Mucosa of descending colon (tissue), 3 donors: ENCODE measurements at regions not wholly inside any gene's neighbourhood (a gene's known extent, or its start where the extent isn't known, plus 50 kb on each side); places are given as distances from the start of the nearest gene placed in this dataset.
"Not testable (repeated sequence)": the region's sequence is repeated elsewhere in the genome, so short reads cannot be mapped to it uniquely, and the experiment has no call there.

Experiments used
- ATAC-seq: fragments of 200-7000 bp; cut with Tn5 transposase; one replicate; pipeline ENCODE4 v1.9.1; 2020; ENCODE audit warnings: mild to moderate bottlenecking, moderate library complexity
- DNase-seq, 3 donors: peaks; one replicate each; pipeline ENCODE4 v3.0.0-alpha.2; 2020
- H3K36me3 ChIP-seq: fragments of 200-600 bp; one replicate; pipeline ENCODE4 v1.8.0; 2021; ENCODE audit warnings: low read depth, mild to moderate bottlenecking
- H3K4me1 ChIP-seq: fragments of 200-600 bp; one replicate; pipeline ENCODE4 v1.8.0; 2021; ENCODE audit warnings: low read depth, mild to moderate bottlenecking
- H3K4me3 ChIP-seq: fragments of 200-600 bp; one replicate; pipeline ENCODE4 v1.8.0; 2021; ENCODE audit warnings: mild to moderate bottlenecking
- H3K9me3 ChIP-seq: fragments of 200-600 bp; one replicate; pipeline ENCODE4 v1.8.0; 2021; ENCODE audit warnings: mild to moderate bottlenecking
- intact Hi-C, 2 donors: fragments of 100-400 bp; cut with DNase I in 1 of 2; cut with micrococcal nuclease in 1 of 2; formaldehyde crosslinking; loops; one replicate each; pipeline versions ENCODE4 v1.11.0 to v1.11.1; 2022; cut with DNase I, micrococcal nuclease
- TF ChIP-seq, protein P1 (sequence below): fragments of 200-600 bp; IDR thresholded peaks from one replicate; pipeline ENCODE4 v1.8.0; 2022; ENCODE audit warnings: antibody characterized with exemption, mild to moderate bottlenecking
- donor health status: DM: no; HTN: no; CAD: no; lungs with moderate emphysema.
- donor health status: DM: no; HTN: no; CAD: no.
- donor health status: DM: no; HTN: yes; CAD: no.

DNA sequence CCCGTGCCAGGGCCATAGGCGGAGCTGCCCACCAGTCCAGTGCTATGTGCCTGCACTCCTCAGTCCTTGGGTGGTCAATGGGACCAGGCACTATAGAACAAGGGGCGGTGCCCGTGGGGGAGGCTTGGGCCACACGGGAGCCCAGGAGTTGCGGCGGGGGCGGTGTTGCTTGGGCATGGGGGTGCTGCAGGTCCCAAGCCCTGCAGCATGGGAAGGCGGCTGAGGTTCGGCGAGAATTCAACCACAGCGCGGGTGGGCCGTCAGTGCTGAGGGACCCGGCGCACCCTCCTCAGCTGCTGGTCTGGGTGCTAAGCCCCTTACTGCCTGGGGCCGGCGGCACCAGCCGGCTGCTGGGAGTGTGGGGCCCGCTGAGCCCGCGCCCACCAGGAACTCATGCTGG is 242.2 kb upstream of the SGCG start:
- DNase-seq (no peak), ATAC-seq (no peak)
- TF ChIP-seq, protein P1, sequence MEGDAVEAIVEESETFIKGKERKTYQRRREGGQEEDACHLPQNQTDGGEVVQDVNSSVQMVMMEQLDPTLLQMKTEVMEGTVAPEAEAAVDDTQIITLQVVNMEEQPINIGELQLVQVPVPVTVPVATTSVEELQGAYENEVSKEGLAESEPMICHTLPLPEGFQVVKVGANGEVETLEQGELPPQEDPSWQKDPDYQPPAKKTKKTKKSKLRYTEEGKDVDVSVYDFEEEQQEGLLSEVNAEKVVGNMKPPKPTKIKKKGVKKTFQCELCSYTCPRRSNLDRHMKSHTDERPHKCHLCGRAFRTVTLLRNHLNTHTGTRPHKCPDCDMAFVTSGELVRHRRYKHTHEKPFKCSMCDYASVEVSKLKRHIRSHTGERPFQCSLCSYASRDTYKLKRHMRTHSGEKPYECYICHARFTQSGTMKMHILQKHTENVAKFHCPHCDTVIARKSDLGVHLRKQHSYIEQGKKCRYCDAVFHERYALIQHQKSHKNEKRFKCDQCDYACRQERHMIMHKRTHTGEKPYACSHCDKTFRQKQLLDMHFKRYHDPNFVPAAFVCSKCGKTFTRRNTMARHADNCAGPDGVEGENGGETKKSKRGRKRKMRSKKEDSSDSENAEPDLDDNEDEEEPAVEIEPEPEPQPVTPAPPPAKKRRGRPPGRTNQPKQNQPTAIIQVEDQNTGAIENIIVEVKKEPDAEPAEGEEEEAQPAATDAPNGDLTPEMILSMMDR: no peak
- no peaks in the 10 kb centered on the region for H3K4me1 ChIP-seq
- no peaks in the 10 kb centered on the region for H3K9me3 ChIP-seq
- H3K36me3 ChIP-seq: no peaks in the 10 kb centered on the region
- intact Hi-C loops: loop anchor here in 1 of 2 donors (10.0 kb wide), 1 partner anchor 1416 kb away; no protein-coding TSS in a partner anchor
- H3K4me3 ChIP-seq: no peak overlapping the region

DNA sequence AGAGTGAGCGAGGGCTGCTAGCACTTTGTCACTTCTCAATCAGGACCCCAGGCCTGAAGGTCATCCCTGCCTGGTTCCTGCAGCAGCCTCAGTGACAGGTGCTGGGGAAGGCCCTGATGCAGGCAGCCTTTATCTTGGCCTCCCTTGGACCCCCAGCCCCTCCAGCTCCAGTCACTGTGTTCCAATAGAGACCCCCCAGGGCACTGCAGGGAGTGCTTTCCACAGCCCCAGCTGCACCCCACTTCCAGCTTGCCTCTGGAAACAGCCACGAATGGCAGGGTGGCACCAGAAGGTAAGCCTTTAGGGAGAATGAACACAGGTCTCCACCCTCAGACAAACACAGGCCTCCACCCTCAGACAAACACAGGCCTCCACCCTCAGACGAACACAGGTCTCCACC is 241.6 kb upstream of the SGCG start:
- intact Hi-C loops: loop anchor here in 1 of 2 donors (10.0 kb wide), 1 partner anchor 1416 kb away; no protein-coding TSS in a partner anchor
- Histone ChIP-seq H3K4me3 (no peak overlapping the region), H3K36me3 (no peaks in the 10 kb centered on the region), H3K9me3 (no peaks in the 10 kb centered on the region), H3K4me1 (no peaks in the 10 kb centered on the region)
- ATAC-seq (no peak), DNase-seq (no peak)
- TF ChIP-seq, protein P1: no peak

DNA sequence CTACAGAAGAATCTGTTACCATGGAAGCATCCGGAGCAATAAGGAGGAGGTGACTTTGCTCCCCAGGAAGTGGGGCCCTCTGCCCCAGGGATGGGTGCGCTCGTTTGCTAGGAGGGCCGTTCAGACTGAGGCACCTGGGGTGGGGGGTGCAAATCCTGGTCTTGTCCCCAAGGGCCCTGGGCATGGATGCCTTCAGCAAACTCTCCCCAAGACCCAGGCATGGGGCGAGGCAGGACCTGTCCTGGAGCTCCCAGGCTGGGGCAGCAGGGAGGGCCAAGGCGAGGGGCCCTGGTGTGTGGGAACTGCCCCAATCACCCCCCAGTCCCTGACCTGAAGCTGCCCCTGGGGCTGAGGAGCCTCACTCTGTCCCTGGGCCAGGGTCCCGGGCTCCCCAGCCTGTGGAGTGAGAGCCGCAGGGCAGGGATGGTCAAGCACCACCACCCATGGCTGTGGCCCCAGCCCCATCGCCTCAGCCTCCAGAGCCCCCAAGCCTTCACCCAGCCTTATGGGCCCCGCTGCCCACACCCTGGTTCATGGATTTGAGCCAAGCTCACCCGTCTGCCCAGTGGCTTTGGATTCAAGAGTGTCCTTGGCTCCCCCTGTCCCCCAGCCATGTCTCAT is 240.6 kb upstream of the SGCG start:
- no peaks in the 10 kb centered on the region for H3K4me1 ChIP-seq
- ATAC-seq: no peak
- TF ChIP-seq, protein P1: no peak
- no peaks in the 10 kb centered on the region for H3K9me3 ChIP-seq
- H3K4me3 ChIP-seq: no peak overlapping the region
- no peaks in the 10 kb centered on the region for H3K36me3 ChIP-seq
- DNase-seq: no peak
- intact Hi-C loops: no loop called here

DNA sequence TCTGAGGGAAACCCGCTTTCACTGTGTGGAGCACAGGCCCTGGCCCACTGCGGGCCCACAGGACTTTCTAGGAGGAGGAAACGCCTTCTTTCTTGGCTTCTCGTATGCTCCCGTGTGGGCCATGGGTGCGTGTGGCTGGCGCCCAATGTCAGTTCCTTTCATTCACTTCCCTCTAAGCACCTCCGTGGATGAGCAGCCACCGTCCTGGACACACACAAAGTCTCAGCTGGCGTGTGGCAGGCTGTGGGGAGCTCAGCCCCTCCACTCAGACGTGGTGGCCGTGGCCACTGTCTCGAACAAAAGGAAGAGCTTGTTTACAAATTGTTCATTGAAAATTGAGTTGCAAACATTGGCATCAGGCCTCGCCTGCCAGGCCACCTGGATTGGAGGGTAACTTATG is 240.0 kb upstream of the SGCG start:
- H3K9me3 ChIP-seq: no peaks in the 10 kb centered on the region
- intact Hi-C loops: no loop called here
- no peak overlapping the region for H3K4me3 ChIP-seq
- no peaks in the 10 kb centered on the region for H3K36me3 ChIP-seq
- DNase-seq (no peak), ATAC-seq (no peak)
- TF ChIP-seq, protein P1: no peak
- H3K4me1 ChIP-seq: no peaks in the 10 kb centered on the region

DNA sequence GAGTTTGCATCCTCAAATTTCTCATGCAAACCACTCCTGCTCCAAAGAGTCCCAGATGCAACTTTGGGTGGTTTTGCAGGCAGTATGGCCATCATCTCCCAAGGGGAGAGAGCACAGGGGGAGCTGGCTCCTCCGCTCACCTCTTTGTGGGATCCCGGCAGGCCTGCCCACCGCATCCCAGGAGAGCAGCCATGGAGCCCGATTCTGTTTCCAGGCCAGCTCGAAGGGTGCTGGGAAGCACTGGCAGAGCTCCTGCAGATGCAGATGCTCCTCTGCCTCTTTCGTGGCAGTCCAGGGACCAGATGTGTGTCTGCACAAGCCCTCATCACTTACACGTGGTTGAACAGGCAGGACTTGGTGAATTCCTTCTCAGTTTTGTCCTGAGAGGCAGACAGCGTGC is 239.3 kb upstream of the SGCG start:
- DNase-seq, H3K36me3 ChIP-seq, H3K4me1 ChIP-seq, ATAC-seq, intact Hi-C loops, H3K4me3 ChIP-seq, H3K9me3 ChIP-seq: not testable (repeated sequence)

DNA sequence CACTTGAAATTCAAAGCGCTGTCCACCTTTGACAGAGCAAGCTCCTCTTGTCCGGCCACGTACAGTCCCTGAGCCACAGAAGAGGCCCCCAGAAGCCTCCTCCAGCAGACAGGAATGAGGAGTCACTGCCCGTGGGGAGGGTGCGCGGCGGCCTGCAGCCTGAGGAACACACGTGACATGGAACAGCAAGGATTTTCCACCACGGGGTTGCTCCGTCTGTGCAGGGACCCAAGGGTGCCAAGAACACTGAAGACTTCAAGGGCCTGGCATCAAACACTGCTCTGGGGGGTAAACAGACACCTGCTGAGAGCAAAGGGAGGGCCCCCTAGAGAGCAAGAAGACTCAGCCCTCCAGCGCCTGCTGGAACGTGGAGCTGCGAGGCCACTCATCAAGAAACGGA is 237.9 kb upstream of the SGCG start:
- H3K4me1 ChIP-seq, ATAC-seq, intact Hi-C loops, H3K9me3 ChIP-seq, H3K36me3 ChIP-seq, H3K4me3 ChIP-seq, DNase-seq: not testable (repeated sequence)

DNA sequence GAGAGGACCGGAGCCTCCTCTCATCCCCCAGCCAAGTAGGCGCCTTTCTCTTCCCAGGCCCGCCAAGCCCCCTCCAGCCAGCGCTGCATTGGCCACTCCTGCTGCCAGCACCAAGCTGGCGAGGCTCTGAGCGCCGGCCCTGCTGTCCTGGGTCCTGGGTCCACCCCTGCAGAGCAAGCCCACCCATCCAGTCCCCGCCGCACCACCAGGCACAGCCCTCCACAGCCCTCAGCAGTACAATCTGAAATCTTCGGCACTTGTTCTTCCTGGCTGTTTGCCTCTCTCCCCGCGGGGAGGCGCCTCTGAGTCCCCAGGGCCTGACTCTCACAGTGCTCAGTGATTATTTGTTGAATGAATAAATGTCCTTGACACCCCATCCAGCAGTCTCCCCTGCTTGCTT is 236.4 kb upstream of the SGCG start:
- ATAC-seq: no peak
- H3K9me3 ChIP-seq: no peaks in the 10 kb centered on the region
- intact Hi-C loops: no loop called here
- no peak overlapping the region for H3K4me3 ChIP-seq
- no peaks in the 10 kb centered on the region for H3K36me3 ChIP-seq
- DNase-seq: no peak
- TF ChIP-seq, protein P1: no peak
- H3K4me1 ChIP-seq: no peaks in the 10 kb centered on the region
